Motor neuron (in vitro differentiated cells): ENCODE measurements at regions not wholly inside any gene's neighbourhood (a gene's known extent, or its start where the extent isn't known, plus 50 kb on each side); places are given as distances from the start of the nearest gene placed in this dataset.

Experiments
- ATAC-seq, 8 experiments: fragments of 200-7000 bp; cut with Tn5 transposase; replicated peaks in 6 of 8; 2 replicates each; pipeline ENCODE4 v1.8.0; 2021; ENCODE audit warnings: mild to moderate bottlenecking in 8 of 8, moderate library complexity in 8 of 8
- H3K27ac ChIP-seq, 2 donors: fragments of 250-450 bp; sonication (Bioruptor Pico); 2 replicates each; pipeline ENCODE4 v1.9.0; 2021; ENCODE audit warnings: antibody characterized with exemption in 2 of 2, mild to moderate bottlenecking in 2 of 2, moderate library complexity in 1 of 2
- H3K4me1 ChIP-seq, 2 donors: fragments of 250-450 bp; sonication (Bioruptor Pico); replicated peaks in 1 of 2; 2 replicates each; pipeline ENCODE4 v1.6.1; 2021; ENCODE audit warnings: antibody characterized with exemption in 2 of 2, mild to moderate bottlenecking in 2 of 2, moderate library complexity in 1 of 2
- H3K4me3 ChIP-seq, 5 donors: fragments of 250-450 bp; sonication (Bioruptor Pico); 2 replicates each; pipeline ENCODE4 v1.9.0; 2021; ENCODE audit warnings: antibody characterized with exemption in 5 of 5, mild to moderate bottlenecking in 5 of 5, moderate library complexity in 4 of 5
- WGBS, 10 experiments: fragments of 450-650 bp; shearing (Covaris generic); methylation state at CpG; one replicate each; pipeline ENCODE4 v1.0.0; 2022; 5-methylcytosine and 5-hydroxymethylcytosine counted together
- in situ Hi-C, 9 experiments: fragments of 400-800 bp; cut with MboI; loops; one replicate each; pipeline ENCODE4 v1.15.0; 2021; ENCODE audit warnings: low sequenced_read_pairs in 9 of 9, low pct_unique_long_range_greater_than_20kb in 2 of 9; ENCODE audit not compliant: unreplicated experiment in 9 of 9

- Histone ChIP-seq H3K4me3 (no peak overlapping the region), H3K4me1 (peaks cover 0 to 12% of the 10 kb centered on the region in 2 donors), H3K27ac (no peak overlapping the region)
- in situ Hi-C loops, result no loop called here
- ATAC-seq, result peak in 1 of 8 experiments; percentile 57
- WGBS, 10 experiments, result 0 to 89% (median 86%) methylated on average over 1 to 9 of the region's 10 CpGs; no CpG with 5 or more reads in 4 of the 10 experiments
These were observed 229.7 kb upstream of the ZNF32 start for GRCh38 chr10:43878386-43878785.

GRCh38 chr10:43876976-43877375 is 228.3 kb upstream of the ZNF32 start:
- Histone ChIP-seq H3K4me1 (peaks cover 0 to 12% of the 10 kb centered on the region in 2 donors), H3K4me3 (no peak overlapping the region), H3K27ac (no peak overlapping the region)
- no peak for ATAC-seq
- 54 to 100% (median 90%) methylated on average over 1 to 7 of the region's 7 CpGs; no CpG with 5 or more reads in 2 of the 10 experiments for WGBS, 10 experiments
- in situ Hi-C loops, result no loop called here

- in situ Hi-C loops, result no loop called here
- peaks cover 2% of the 10 kb centered on the region in 2 donors for H3K4me1 ChIP-seq
- H3K27ac ChIP-seq, result no peak overlapping the region
- 40 to 73% (median 55%) methylated on average over 1 to 10 of the region's 10 CpGs; no CpG with 5 or more reads in 2 of the 10 experiments for whole genome bisulfite sequencing, 10 experiments
- ATAC-seq, result no peak
- no peak overlapping the region for H3K4me3 ChIP-seq
These were observed 226.3 kb upstream of the ZNF32 start for GRCh38 chr10:43874984-43875383.

GRCh38 chr10:43873717-43874116 is 225.0 kb upstream of the ZNF32 start:
- Histone ChIP-seq H3K4me1 (peaks cover 0 to 2% of the 10 kb centered on the region in 2 donors), H3K4me3 (no peak overlapping the region), H3K27ac (no peak overlapping the region)
- WGBS, 10 experiments, result 40 to 100% (median 95%) methylated on average over 1 to 4 of the region's 5 CpGs; no CpG with 5 or more reads in 5 of the 10 experiments
- no peak for ATAC-seq
- in situ Hi-C loops, result no loop called here

GRCh38 chr10:43872644-43873043 is 224.0 kb upstream of the ZNF32 start:
- Histone ChIP-seq H3K4me1 (peaks cover 0 to 2% of the 10 kb centered on the region in 2 donors), H3K27ac (no peak overlapping the region), H3K4me3 (no peak overlapping the region)
- 53 to 100% (median 80%) methylated on average over 1 to 6 of the region's 6 CpGs; no CpG with 5 or more reads in 4 of the 10 experiments for WGBS, 10 experiments
- in situ Hi-C loops, result no loop called here
- no peak for ATAC-seq

- no peak overlapping the region for H3K27ac ChIP-seq
- H3K4me3 ChIP-seq, result no peak overlapping the region
- in situ Hi-C loops, result no loop called here
- H3K4me1 ChIP-seq, result peaks cover 0 to 2% of the 10 kb centered on the region in 2 donors
- no peak for ATAC-seq
- WGBS, 10 experiments, result 40 to 81% (median 69%) methylated on average over 1 to 3 of the region's 5 CpGs; no CpG with 5 or more reads in 4 of the 10 experiments
These were observed 222.9 kb upstream of the ZNF32 start for GRCh38 chr10:43871545-43871944.

- Histone ChIP-seq H3K4me1 (peaks cover 0 to 2% of the 10 kb centered on the region in 2 donors), H3K27ac (no peak overlapping the region), H3K4me3 (no peak overlapping the region)
- in situ Hi-C loops, result no loop called here
- WGBS, 10 experiments, result 70 to 100% (median 95%) methylated on average over 1 to 3 of the region's 12 CpGs; no CpG with 5 or more reads in 5 of the 10 experiments
- ATAC-seq, result peak in 7 of 8 experiments; percentile 25 to 66 (median 55)
These were observed 222.3 kb upstream of the ZNF32 start for GRCh38 chr10:43870968-43871439.

GRCh38 chr10:43869669-43870322 is 221.1 kb upstream of the ZNF32 start:
- no peak overlapping the region for H3K4me3 ChIP-seq
- H3K27ac ChIP-seq, result no peak overlapping the region
- in situ Hi-C loops, result no loop called here
- ATAC-seq, result no peak
- 67 to 100% (median 79%) methylated on average over 1 to 3 of the region's 8 CpGs; no CpG with 5 or more reads in 4 of the 10 experiments for WGBS, 10 experiments
- H3K4me1 ChIP-seq, result peaks cover 0 to 2% of the 10 kb centered on the region in 2 donors

GRCh38 chr10:43868952-43869351 is 220.3 kb upstream of the ZNF32 start:
- in situ Hi-C loops, result no loop called here
- WGBS, 10 experiments, result 60 to 93% methylated on average over 1 to 3 of the region's 6 CpGs; no CpG with 5 or more reads in 8 of the 10 experiments
- no peak for ATAC-seq
- H3K27ac ChIP-seq, result no peak overlapping the region
- no peak overlapping the region for H3K4me3 ChIP-seq
- H3K4me1 ChIP-seq, result peaks cover 0 to 2% of the 10 kb centered on the region in 2 donors

GRCh38 chr10:43867667-43868565 is 219.2 kb upstream of the ZNF32 start:
- ATAC-seq, result peak in 3 of 8 experiments; percentile 27 to 73 (median 39)
- Histone ChIP-seq H3K27ac (no peak overlapping the region), H3K4me1 (peaks cover 0 to 2% of the 10 kb centered on the region in 2 donors), H3K4me3 (no peak overlapping the region)
- in situ Hi-C loops, result no loop called here
- 7 to 85% (median 78%) methylated on average over 1 to 15 of the region's 16 CpGs; no CpG with 5 or more reads in 3 of the 10 experiments for WGBS, 10 experiments

GRCh38 chr10:43867113-43867512 is 218.4 kb upstream of the ZNF32 start:
- Histone ChIP-seq H3K4me1 (peaks cover 0 to 2% of the 10 kb centered on the region in 2 donors), H3K27ac (no peak overlapping the region), H3K4me3 (no peak overlapping the region)
- ATAC-seq, result no peak
- WGBS, 10 experiments, result 56 to 78% methylated on average over 4 to 6 of the region's 7 CpGs; no CpG with 5 or more reads in 8 of the 10 experiments
- in situ Hi-C loops, result no loop called here

- 56 to 90% (median 70%) methylated on average over 2 to 5 of the region's 6 CpGs; no CpG with 5 or more reads in 6 of the 10 experiments for WGBS, 10 experiments
- in situ Hi-C loops, result no loop called here
- no peak overlapping the region for H3K27ac ChIP-seq
- no peak overlapping the region for H3K4me3 ChIP-seq
- peaks cover 0 to 2% of the 10 kb centered on the region in 2 donors for H3K4me1 ChIP-seq
- no peak for ATAC-seq
These were observed 218.0 kb upstream of the ZNF32 start for GRCh38 chr10:43866712-43867111.
